Mesenchymal stem cell (in vitro differentiated cells and primary cell): ENCODE measurements at regions not wholly inside any gene's neighbourhood (a gene's known extent, or its start where the extent isn't known, plus 50 kb on each side); places are given as distances from the start of the nearest gene placed in this dataset.

Experiments used
- DNase-seq: peaks from one replicate; pipeline ENCODE4 v3.0.0-alpha.2; 2013
- H2AFZ ChIP-seq: one replicate; pipeline ENCODE4 v1.6.1; 2013; ENCODE audit warnings: low read depth, mild to moderate bottlenecking, control low read depth, inconsistent platforms, low read length, moderate library complexity
- H2AK5ac ChIP-seq: 2 replicates; pipeline ENCODE4 v1.6.1; 2013; ENCODE audit warnings: low read length, moderate library complexity, mild to moderate bottlenecking, inconsistent platforms; ENCODE audit not compliant: severe bottlenecking
- H2BK120ac ChIP-seq: one replicate; pipeline ENCODE4 v1.6.1; 2013; ENCODE audit warnings: low read depth, mild to moderate bottlenecking, inconsistent platforms, low read length, moderate library complexity
- H2BK12ac ChIP-seq, 2 experiments: one replicate each; pipeline ENCODE4 v1.6.1; 2013; ENCODE audit warnings: inconsistent platforms in 2 of 2, low read length in 2 of 2, mild to moderate bottlenecking in 2 of 2, moderate library complexity in 2 of 2, control low read depth in 1 of 2
- H2BK15ac ChIP-seq: one replicate; pipeline ENCODE4 v1.6.1; 2013; ENCODE audit warnings: mild to moderate bottlenecking, low read depth, inconsistent platforms; ENCODE audit not compliant: poor library complexity, severe bottlenecking
- H2BK5ac ChIP-seq: 2 replicates; pipeline ENCODE4 v1.6.1; 2013; ENCODE audit warnings: low read depth, mild to moderate bottlenecking, low read length, control low read depth, inconsistent platforms; ENCODE audit not compliant: poor library complexity, severe bottlenecking
- H3K14ac ChIP-seq, 2 experiments: one replicate each; pipeline ENCODE4 v1.6.1; 2013; ENCODE audit warnings: inconsistent platforms in 2 of 2, low read length in 2 of 2, control low read depth in 1 of 2, mild to moderate bottlenecking in 1 of 2, moderate library complexity in 1 of 2
- H3K18ac ChIP-seq, 2 experiments: one replicate each; pipeline ENCODE4 v1.6.1; 2013; ENCODE audit warnings: inconsistent platforms in 2 of 2, low read length in 2 of 2, control low read depth in 1 of 2, low read depth in 1 of 2, mild to moderate bottlenecking in 1 of 2
- H3K23ac ChIP-seq, 2 experiments: one replicate each; pipeline ENCODE4 v1.6.1; 2013; ENCODE audit warnings: inconsistent platforms in 2 of 2, low read length in 2 of 2, mild to moderate bottlenecking in 2 of 2, moderate library complexity in 2 of 2, control low read depth in 1 of 2
- H3K27ac ChIP-seq: 2 replicates; pipeline ENCODE4 v1.5.1; 2013; ENCODE audit warnings: mild to moderate bottlenecking, moderate library complexity, low read length, control low read depth, inconsistent platforms; ENCODE audit not compliant: poor library complexity, severe bottlenecking
- H3K27me3 ChIP-seq, 2 experiments: 2 replicates each; pipeline versions ENCODE4 v1.6.1 to v1.7.0; 2013; ENCODE audit warnings: low read length in 2 of 2, mild to moderate bottlenecking in 2 of 2, moderate library complexity in 2 of 2, control low read depth in 1 of 2, inconsistent platforms in 1 of 2; ENCODE audit not compliant: control insufficient read depth in 1 of 2, insufficient read depth in 1 of 2
- H3K36me3 ChIP-seq, 2 experiments: 2 replicates each; pipeline versions ENCODE4 v1.6.1 to v1.7.0; 2013; ENCODE audit warnings: low read length in 2 of 2, control low read depth in 1 of 2, inconsistent platforms in 1 of 2, low read depth in 1 of 2, mild to moderate bottlenecking in 1 of 2; ENCODE audit not compliant: insufficient read depth in 2 of 2, control insufficient read depth in 1 of 2
- H3K4ac ChIP-seq, 2 experiments: one replicate each; pipeline ENCODE4 v1.6.1; 2013; ENCODE audit warnings: inconsistent platforms in 2 of 2, low read length in 2 of 2, mild to moderate bottlenecking in 2 of 2, moderate library complexity in 2 of 2, control low read depth in 1 of 2, low read depth in 1 of 2
- H3K4me1 ChIP-seq: 2 replicates; pipeline ENCODE4 v1.6.1; 2013; ENCODE audit warnings: low read depth, low read length, control low read depth; ENCODE audit not compliant: control insufficient read depth, insufficient read depth
- H3K4me2 ChIP-seq: 2 replicates; pipeline ENCODE4 v1.6.1; 2013; ENCODE audit warnings: low read length, mild to moderate bottlenecking, inconsistent platforms; ENCODE audit not compliant: poor library complexity, severe bottlenecking
- H3K4me3 ChIP-seq, 2 experiments: 2 replicates each; pipeline versions ENCODE4 v1.5.1 to v1.7.0; 2013; ENCODE audit warnings: low read length in 2 of 2, mild to moderate bottlenecking in 2 of 2, control low read depth in 1 of 2, low read depth in 1 of 2; ENCODE audit not compliant: insufficient read depth in 1 of 2
- H3K79me1 ChIP-seq: replicated peaks from 2 replicates; pipeline ENCODE4 v1.6.1; 2013; ENCODE audit warnings: mild to moderate bottlenecking, control low read depth, low read length, inconsistent platforms; ENCODE audit not compliant: poor library complexity, severe bottlenecking
- H3K9ac ChIP-seq: 2 replicates; pipeline ENCODE4 v1.7.0; 2013; ENCODE audit warnings: mild to moderate bottlenecking, low read length, moderate library complexity
- H3K9me3 ChIP-seq: 2 replicates; pipeline ENCODE4 v1.7.0; 2013; ENCODE audit warnings: mild to moderate bottlenecking, low read length; ENCODE audit not compliant: control insufficient read depth
- H4K8ac ChIP-seq: one replicate; pipeline ENCODE4 v1.6.1; 2013; ENCODE audit warnings: inconsistent platforms, mild to moderate bottlenecking, low read length, moderate library complexity
- H4K91ac ChIP-seq: one replicate; pipeline ENCODE4 v1.6.1; 2013; ENCODE audit warnings: mild to moderate bottlenecking, low read length, inconsistent platforms
- WGBS: methylation state at CpG from one replicate; pipeline ENCODE4 v1.1.7; 2013; ENCODE audit warnings: mixed read lengths; 5-methylcytosine and 5-hydroxymethylcytosine counted together

GRCh38 chr10:8489823-8490222, 435.3 kb downstream of the GATA3 start:
- Histone ChIP-seq H3K79me1 (no peaks in the 10 kb centered on the region), H3K9me3 (no peaks in the 10 kb centered on the region), H3K18ac (no peak overlapping the region), H4K8ac (no peak overlapping the region), H4K91ac (no peak overlapping the region), H2BK5ac (no peak overlapping the region), H3K14ac (no peak overlapping the region), H3K9ac (no peak overlapping the region), H3K27me3 (no peaks in the 10 kb centered on the region), H3K4me2 (no peak overlapping the region), H2BK120ac (no peak overlapping the region), H3K4me3 (no peak overlapping the region), H3K4me1 (no peaks in the 10 kb centered on the region), H2BK15ac (no peak overlapping the region), H2BK12ac (no peak overlapping the region), H3K4ac (no peak overlapping the region), H3K27ac (no peak overlapping the region), H2AK5ac (no peak overlapping the region), H3K36me3 (no peaks in the 10 kb centered on the region), H2AFZ (no peak overlapping the region), H3K23ac (no peak overlapping the region)
- 49% methylated on average over 6 of the region's 6 CpGs for WGBS
- no peak for DNase-seq

- Histone ChIP-seq H3K79me1 (no peaks in the 10 kb centered on the region), H3K27me3 (no peaks in the 10 kb centered on the region), H3K9ac (no peak overlapping the region), H2AFZ (no peak overlapping the region), H2BK5ac (no peak overlapping the region), H4K91ac (no peak overlapping the region), H3K27ac (no peak overlapping the region), H3K4ac (no peak overlapping the region), H3K14ac (no peak overlapping the region), H2AK5ac (no peak overlapping the region), H3K36me3 (no peaks in the 10 kb centered on the region), H4K8ac (no peak overlapping the region), H3K4me1 (no peaks in the 10 kb centered on the region), H3K9me3 (peaks cover 3% of the 10 kb centered on the region), H2BK15ac (no peak overlapping the region), H3K4me2 (no peak overlapping the region), H2BK120ac (no peak overlapping the region), H3K18ac (no peak overlapping the region), H3K4me3 (no peak overlapping the region), H3K23ac (no peak overlapping the region), H2BK12ac (no peak overlapping the region)
- 100% methylated on average over 1 of the region's 1 CpG for WGBS
- DNase-seq = no peak
Measured at GRCh38 chr10:8498290-8498689, 443.8 kb downstream of the GATA3 start.

GRCh38 chr10:8498881-8499280, 444.4 kb downstream of the GATA3 start:
- Histone ChIP-seq H2BK15ac (no peak overlapping the region), H3K9ac (no peak overlapping the region), H3K27me3 (no peaks in the 10 kb centered on the region), H3K36me3 (no peaks in the 10 kb centered on the region), H4K91ac (no peak overlapping the region), H3K79me1 (no peaks in the 10 kb centered on the region), H2BK12ac (no peak overlapping the region), H4K8ac (no peak overlapping the region), H3K9me3 (peaks cover 3% of the 10 kb centered on the region), H3K4me3 (no peak overlapping the region), H2BK5ac (no peak overlapping the region), H2AK5ac (no peak overlapping the region), H3K23ac (no peak overlapping the region), H3K4ac (no peak overlapping the region), H3K14ac (no peak overlapping the region), H3K18ac (no peak overlapping the region), H2AFZ (no peak overlapping the region), H2BK120ac (no peak overlapping the region), H3K4me1 (no peaks in the 10 kb centered on the region), H3K4me2 (no peak overlapping the region), H3K27ac (no peak overlapping the region)
- 46% methylated on average over 4 of the region's 4 CpGs for WGBS
- no peak for DNase-seq

- Histone ChIP-seq H2BK12ac (no peak overlapping the region), H4K8ac (no peak overlapping the region), H2BK120ac (no peak overlapping the region), H2AK5ac (no peak overlapping the region), H3K4me3 (no peak overlapping the region), H3K14ac (no peak overlapping the region), H3K23ac (no peak overlapping the region), H3K36me3 (no peaks in the 10 kb centered on the region), H3K9ac (no peak overlapping the region), H3K9me3 (peaks cover 3% of the 10 kb centered on the region), H2BK5ac (no peak overlapping the region), H3K79me1 (no peaks in the 10 kb centered on the region), H3K27ac (no peak overlapping the region), H2BK15ac (no peak overlapping the region), H4K91ac (no peak overlapping the region), H3K18ac (no peak overlapping the region), H3K4ac (no peak overlapping the region), H3K27me3 (peaks cover 0 to under 1% of the 10 kb centered on the region in 2 experiments), H2AFZ (no peak overlapping the region), H3K4me1 (no peaks in the 10 kb centered on the region), H3K4me2 (no peak overlapping the region)
- DNase-seq = no peak
- WGBS = 87% methylated on average over 3 of the region's 4 CpGs
Measured at GRCh38 chr10:8499312-8499711, 444.8 kb downstream of the GATA3 start.
